ENCODE measurements at regions not wholly inside any gene's neighbourhood (a gene's known extent, or its start where the extent isn't known, plus 50 kb on each side); places are given as distances from the start of the nearest gene placed in this dataset.

DNA sequence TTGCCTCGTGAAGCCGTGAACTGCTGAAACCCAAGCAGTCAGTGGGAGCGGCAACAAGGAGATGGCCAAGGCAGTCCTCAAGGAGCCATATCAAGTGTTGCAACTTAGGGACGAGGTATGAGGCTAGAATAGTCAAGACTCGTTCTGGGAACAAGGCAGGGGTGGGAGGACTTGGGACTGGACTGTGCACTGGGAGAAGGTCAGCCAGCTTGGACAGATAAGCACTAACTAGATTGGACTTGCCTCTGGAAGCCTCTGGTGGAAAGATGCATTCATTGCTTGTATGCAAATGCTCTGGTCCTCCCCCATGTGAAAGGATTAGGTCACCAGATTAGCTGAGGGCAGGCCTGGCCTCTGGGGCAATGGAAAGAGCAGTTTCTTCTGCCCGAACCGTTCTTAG lies 123.3 kb upstream of the CTNNB1 start:
- Histone ChIP-seq H3K27me3 (no peaks in the 10 kb centered on the region), H3K36me3 (no peaks in the 10 kb centered on the region), H3K27ac (no peak overlapping the region), H3K9me3 (no peaks in the 10 kb centered on the region), H3K4me3 (no peak overlapping the region), H3K4me1 (peaks cover 0 to 12% (median 4%) of the 10 kb centered on the region in 12 donors)
- DNase-seq: peak in 4 of 5 donors; percentile 21 to 55 (median 38)
- ATAC-seq: peak; percentile 48 to 93 (median 84)
- TF ChIP-seq POLR2A (IDR thresholded peaks at IDR 0.05): no peak
- TF ChIP-seq, protein P1, sequence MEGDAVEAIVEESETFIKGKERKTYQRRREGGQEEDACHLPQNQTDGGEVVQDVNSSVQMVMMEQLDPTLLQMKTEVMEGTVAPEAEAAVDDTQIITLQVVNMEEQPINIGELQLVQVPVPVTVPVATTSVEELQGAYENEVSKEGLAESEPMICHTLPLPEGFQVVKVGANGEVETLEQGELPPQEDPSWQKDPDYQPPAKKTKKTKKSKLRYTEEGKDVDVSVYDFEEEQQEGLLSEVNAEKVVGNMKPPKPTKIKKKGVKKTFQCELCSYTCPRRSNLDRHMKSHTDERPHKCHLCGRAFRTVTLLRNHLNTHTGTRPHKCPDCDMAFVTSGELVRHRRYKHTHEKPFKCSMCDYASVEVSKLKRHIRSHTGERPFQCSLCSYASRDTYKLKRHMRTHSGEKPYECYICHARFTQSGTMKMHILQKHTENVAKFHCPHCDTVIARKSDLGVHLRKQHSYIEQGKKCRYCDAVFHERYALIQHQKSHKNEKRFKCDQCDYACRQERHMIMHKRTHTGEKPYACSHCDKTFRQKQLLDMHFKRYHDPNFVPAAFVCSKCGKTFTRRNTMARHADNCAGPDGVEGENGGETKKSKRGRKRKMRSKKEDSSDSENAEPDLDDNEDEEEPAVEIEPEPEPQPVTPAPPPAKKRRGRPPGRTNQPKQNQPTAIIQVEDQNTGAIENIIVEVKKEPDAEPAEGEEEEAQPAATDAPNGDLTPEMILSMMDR (IDR thresholded peaks at IDR 0.05): peak in 3 of 12 donors; percentile 11 to 21 (median 13)
- WGBS, 4 donors: 59 to 68% (median 63%) methylated on average over 7 of the region's 7 CpGs
- intact Hi-C loops (cut with DNase I): no loop called here

DNA sequence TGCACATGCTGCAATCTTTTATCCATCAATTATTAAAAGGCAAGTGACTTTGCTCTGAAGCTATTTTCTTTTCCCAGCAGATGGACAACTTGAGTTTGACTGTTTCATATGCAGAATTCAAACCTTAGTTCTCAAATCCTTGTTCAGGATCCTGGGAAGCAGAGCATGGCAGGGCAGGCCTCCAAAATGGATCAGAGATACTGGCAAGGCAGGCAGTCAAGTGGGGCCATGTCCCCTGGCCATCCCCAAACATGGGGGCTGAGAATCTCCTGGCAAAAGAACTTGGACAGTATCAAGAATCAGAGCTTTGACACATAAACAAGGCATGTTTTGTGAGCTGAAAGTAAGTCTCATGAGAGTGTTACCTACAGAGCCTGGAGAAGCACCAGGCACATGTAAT lies 122.9 kb upstream of the CTNNB1 start:
- Histone ChIP-seq H3K4me1 (peaks cover 0 to 12% (median 4%) of the 10 kb centered on the region in 12 donors), H3K27ac (no peak overlapping the region), H3K9me3 (no peaks in the 10 kb centered on the region), H3K27me3 (no peaks in the 10 kb centered on the region), H3K36me3 (no peaks in the 10 kb centered on the region), H3K4me3 (no peak overlapping the region)
- intact Hi-C loops (cut with DNase I): no loop called here
- TF ChIP-seq POLR2A (IDR thresholded peaks at IDR 0.05): no peak
- TF ChIP-seq, protein P1 (IDR thresholded peaks at IDR 0.05): no peak
- no peak for ATAC-seq
- DNase-seq: no peak

DNA sequence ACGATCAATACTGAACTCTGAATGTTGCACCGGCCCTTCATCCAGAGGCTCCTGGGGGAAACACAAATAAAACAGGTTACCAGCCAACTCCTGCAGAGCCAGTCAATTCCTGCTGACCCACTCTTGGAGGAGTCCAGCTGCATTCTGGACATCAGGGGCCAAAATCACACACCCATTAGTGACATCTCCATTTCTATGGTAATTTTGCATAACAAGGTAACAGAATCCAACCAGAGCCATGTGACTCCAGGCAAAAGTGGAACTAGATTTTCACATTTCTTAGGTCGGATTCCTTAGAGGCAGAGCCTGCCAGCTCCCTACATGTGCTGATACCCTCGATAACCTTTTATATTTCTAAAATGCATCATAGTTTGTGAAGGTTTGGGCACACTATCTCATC lies 119.2 kb upstream of the CTNNB1 start:
- DNase-seq: no peak
- no peak overlapping the region for H3K27ac ChIP-seq
- no peak for TF ChIP-seq POLR2A (IDR thresholded peaks at IDR 0.05)
- TF ChIP-seq, protein P1 (IDR thresholded peaks at IDR 0.05): no peak
- H3K4me1 ChIP-seq: peaks cover 0 to 12% (median 4%) of the 10 kb centered on the region in 12 donors
- no peaks in the 10 kb centered on the region for H3K9me3 ChIP-seq
- intact Hi-C loops (cut with DNase I): no loop called here
- H3K36me3 ChIP-seq: no peaks in the 10 kb centered on the region
- no peak for ATAC-seq
- 83 to 95% (median 90%) methylated on average over 4 of the region's 4 CpGs for WGBS, 4 donors
- no peaks in the 10 kb centered on the region for H3K27me3 ChIP-seq
- no peak overlapping the region for H3K4me3 ChIP-seq

DNA sequence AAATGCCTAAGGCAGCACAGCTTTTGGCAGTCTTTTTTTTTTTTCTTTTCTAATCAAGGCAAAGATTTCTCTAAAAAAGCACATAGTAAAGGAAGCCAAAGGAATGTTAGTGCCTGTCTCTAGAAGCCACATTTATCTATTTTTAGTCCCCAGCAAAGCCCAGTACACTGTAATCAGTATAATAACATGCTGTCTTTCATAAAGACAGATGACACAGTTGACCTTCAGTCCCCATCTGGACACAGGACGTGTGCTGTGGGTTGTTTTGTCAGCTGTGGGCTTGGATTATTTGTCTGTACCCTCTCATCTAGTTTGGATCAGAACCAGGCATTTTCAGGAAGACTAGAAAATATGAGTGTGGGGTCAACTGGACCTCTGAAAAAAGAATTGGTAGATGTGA lies 110.4 kb upstream of the CTNNB1 start:
- intact Hi-C loops (cut with DNase I): no loop called here
- ATAC-seq: peak; percentile 68 to 88 (median 81)
- no peaks in the 10 kb centered on the region for H3K27me3 ChIP-seq
- no peaks in the 10 kb centered on the region for H3K36me3 ChIP-seq
- TF ChIP-seq, protein P1 (IDR thresholded peaks at IDR 0.05): no peak
- no peak for TF ChIP-seq POLR2A (IDR thresholded peaks at IDR 0.05)
- WGBS, 4 donors: 19 to 25% (median 22%) methylated on average over 1 of the region's 1 CpG
- DNase-seq: no peak
- peaks cover 0 to 26% (median 10%) of the 10 kb centered on the region in 12 donors for H3K4me1 ChIP-seq
- no peak overlapping the region for H3K27ac ChIP-seq
- H3K9me3 ChIP-seq: no peaks in the 10 kb centered on the region
- no peak overlapping the region for H3K4me3 ChIP-seq

Data from heart left ventricle (tissue), 16 donors.